AG04450 (cell line): ENCODE measurements at regions not wholly inside any gene's neighbourhood (a gene's known extent, or its start where the extent isn't known, plus 50 kb on each side); places are given as distances from the start of the nearest gene placed in this dataset.

Experiments used
- CTCF ChIA-PET: fragments of 300-600, 350-600 bp; formaldehyde crosslinking; extraction: SDS; loops from one replicate; lab custom pipeline; 2022; ENCODE audit warnings: antibody characterized with exemption, inconsistent platforms; lab: Charles Lee
- POLR2A ChIA-PET: fragments of 350-600 bp; formaldehyde crosslinking; extraction: SDS; loops from one replicate; lab custom pipeline; 2021; ENCODE audit warnings: antibody characterized with exemption, inconsistent platforms; lab: Yijun Ruan, JAX
- DNase-seq: peaks from one replicate; pipeline ENCODE4 v3.0.0-alpha.2; 2011; ENCODE audit warnings: low read depth, low spot score
- H3K27ac ChIP-seq: one replicate; pipeline ENCODE4 v1.5.1; 2012; ENCODE audit warnings: low read depth, low read length, control low read depth
- H3K27me3 ChIP-seq: one replicate; pipeline ENCODE4 v1.6.0; 2012; ENCODE audit warnings: low read length; ENCODE audit not compliant: control insufficient read depth, insufficient read depth
- H3K4me3 ChIP-seq: 2 replicates; pipeline ENCODE4 v1.5.1; 2011; ENCODE audit warnings: mild to moderate bottlenecking, low read depth, low read length, control low read depth
- H3K9me3 ChIP-seq: 2 replicates; pipeline ENCODE4 v1.5.1; 2012; ENCODE audit warnings: low read length; ENCODE audit not compliant: control insufficient read depth, insufficient read depth
- CTCF ChIP-seq: IDR thresholded peaks from 2 replicates; pipeline ENCODE4 v1.5.1; 2011; ENCODE audit warnings: low read depth, low read length, control low read depth, inconsistent platforms

- H3K4me3 ChIP-seq: no peak overlapping the region
- CTCF ChIA-PET: no interaction called here
- POLR2A ChIA-PET: no interaction called here
These were observed 256.5 kb downstream of the MYCN start for GRCh38 chr2:16196687-16197503.

GRCh38 chr2:16195681-16196070 is 255.3 kb downstream of the MYCN start:
- no peak for DNase-seq
- TF ChIP-seq CTCF: no peak
- CTCF ChIA-PET: no interaction called here
- H3K27ac ChIP-seq: no peak overlapping the region
- H3K4me3 ChIP-seq: no peak overlapping the region
- no peaks in the 10 kb centered on the region for H3K27me3 ChIP-seq
- POLR2A ChIA-PET: no interaction called here
- peaks cover 39% of the 10 kb centered on the region for H3K9me3 ChIP-seq

More at GRCh38 chr2:16196687-16197503, 256.5 kb downstream of the MYCN start:
- no peaks in the 10 kb centered on the region for H3K27me3 ChIP-seq
- H3K27ac ChIP-seq: no peak overlapping the region
- H3K9me3 ChIP-seq: peaks cover 42% of the 10 kb centered on the region
- no peak for DNase-seq
- TF ChIP-seq CTCF: no peak

- POLR2A ChIA-PET: no interaction called here
- no peak for TF ChIP-seq CTCF
- Histone ChIP-seq H3K27ac (no peak overlapping the region), H3K9me3 (peaks cover 38% of the 10 kb centered on the region), H3K4me3 (no peak overlapping the region), H3K27me3 (no peaks in the 10 kb centered on the region)
- CTCF ChIA-PET: no interaction called here
- DNase-seq: no peak
These were observed 254.8 kb downstream of the MYCN start for GRCh38 chr2:16194931-16195680.

GRCh38 chr2:16194530-16194929 is 254.2 kb downstream of the MYCN start:
- no peak for TF ChIP-seq CTCF
- CTCF ChIA-PET: no interaction called here
- POLR2A ChIA-PET: no interaction called here

GRCh38 chr2:16194096-16194390 is 253.7 kb downstream of the MYCN start:
- ChIA-PET POLR2A (no interaction called here), CTCF (no interaction called here)
- TF ChIP-seq CTCF: no peak
- no peak for DNase-seq
- Histone ChIP-seq H3K9me3 (peaks cover 48% of the 10 kb centered on the region), H3K27me3 (no peaks in the 10 kb centered on the region), H3K27ac (no peak overlapping the region), H3K4me3 (no peak overlapping the region)

More at GRCh38 chr2:16194530-16194929, 254.2 kb downstream of the MYCN start:
- Histone ChIP-seq H3K9me3 (peaks cover 43% of the 10 kb centered on the region), H3K4me3 (no peak overlapping the region), H3K27me3 (no peaks in the 10 kb centered on the region), H3K27ac (no peak overlapping the region)
- DNase-seq: no peak
